SK-N-MC (cell line): ENCODE measurements at regions not wholly inside any gene's neighbourhood (a gene's known extent, or its start where the extent isn't known, plus 50 kb on each side); places are given as distances from the start of the nearest gene placed in this dataset.

Source experiments
- EZH2 ChIP-seq: fragments of 200-600 bp; sonication (generic); IDR thresholded peaks from one replicate; pipeline ENCODE4 v1.6.1; 2017; ENCODE audit warnings: antibody characterized with exemption
- POLR2AphosphoS5 ChIP-seq: IDR thresholded peaks from 2 replicates; pipeline ENCODE4 v1.6.1; 2012; ENCODE audit warnings: mild to moderate bottlenecking, low read depth, low read length, borderline replicate concordance

DNA sequence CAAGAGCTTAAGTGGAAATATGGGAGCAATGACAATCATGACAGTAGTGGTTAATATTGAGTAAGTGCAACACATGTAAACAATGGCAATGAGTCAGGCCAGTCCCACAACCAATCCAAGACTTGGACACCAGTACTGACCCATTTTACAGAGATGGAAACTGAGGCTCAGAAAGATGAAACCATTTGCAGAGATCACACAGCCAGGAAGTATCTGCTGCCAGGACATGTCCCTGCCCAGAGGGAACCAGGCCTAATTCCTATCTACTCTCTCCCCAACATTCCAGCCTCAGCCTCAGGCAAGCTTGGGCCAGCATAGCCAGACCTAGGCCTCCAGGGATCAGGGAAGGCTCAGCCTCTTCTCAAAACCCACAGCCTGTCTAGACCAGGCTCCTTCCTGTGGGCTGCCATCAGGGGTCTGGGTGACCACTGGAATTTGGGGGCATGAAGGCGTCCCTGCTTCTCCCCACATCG lies 395.1 kb downstream of the MN1 start:
- TF ChIP-seq EZH2 (no peak), POLR2AphosphoS5 (no peak)
